IPS-15b (cell line): ENCODE measurements at regions not wholly inside any gene's neighbourhood (a gene's known extent, or its start where the extent isn't known, plus 50 kb on each side); places are given as distances from the start of the nearest gene placed in this dataset.
"Not testable (repeated sequence)": the region's sequence is repeated elsewhere in the genome, so short reads cannot be mapped to it uniquely, and the experiment has no call there.

Experiments
- H3K27me3 ChIP-seq: one replicate; pipeline ENCODE4 v1.6.1; 2013; ENCODE audit warnings: low read length; ENCODE audit not compliant: control insufficient read depth, insufficient read depth
- H3K36me3 ChIP-seq: one replicate; pipeline ENCODE4 v1.6.1; 2013; ENCODE audit warnings: low read length; ENCODE audit not compliant: control insufficient read depth, insufficient read depth
- H3K4me1 ChIP-seq: one replicate; pipeline ENCODE4 v1.6.1; 2013; ENCODE audit warnings: mild to moderate bottlenecking, low read length; ENCODE audit not compliant: control insufficient read depth, insufficient read depth
- H3K4me3 ChIP-seq: one replicate; pipeline ENCODE4 v1.5.1; 2013; ENCODE audit warnings: low read depth, low read length
- H3K9ac ChIP-seq: one replicate; pipeline ENCODE4 v1.6.1; 2013; ENCODE audit warnings: low read depth, mild to moderate bottlenecking, low read length
- H3K9me3 ChIP-seq: one replicate; pipeline ENCODE4 v1.6.1; 2013; ENCODE audit warnings: mild to moderate bottlenecking, low read length; ENCODE audit not compliant: control insufficient read depth, insufficient read depth

- Histone ChIP-seq H3K27me3 (no peaks in the 10 kb centered on the region), H3K4me3 (no peak overlapping the region)
Observed at GRCh38 chr4:156294577-156294976, 340.9 kb upstream of the CTSO start.

GRCh38 chr4:156293657-156294297 lies 340.1 kb upstream of the CTSO start:
- Histone ChIP-seq H3K27me3 (no peaks in the 10 kb centered on the region), H3K36me3 (no peaks in the 10 kb centered on the region), H3K9ac (no peak overlapping the region), H3K4me3 (no peak overlapping the region), H3K4me1 (no peaks in the 10 kb centered on the region), H3K9me3 (no peaks in the 10 kb centered on the region)

More at GRCh38 chr4:156294577-156294976, 340.9 kb upstream of the CTSO start:
- Histone ChIP-seq H3K9me3 (no peaks in the 10 kb centered on the region), H3K4me1 (no peaks in the 10 kb centered on the region), H3K9ac (no peak overlapping the region), H3K36me3 (no peaks in the 10 kb centered on the region)

- H3K4me1 ChIP-seq = no peaks in the 10 kb centered on the region
- H3K4me3 ChIP-seq = no peak overlapping the region
- no peaks in the 10 kb centered on the region for H3K9me3 ChIP-seq
- no peaks in the 10 kb centered on the region for H3K27me3 ChIP-seq
- no peaks in the 10 kb centered on the region for H3K36me3 ChIP-seq
- H3K9ac ChIP-seq = no peak overlapping the region
Observed at GRCh38 chr4:156291317-156291716, 337.7 kb upstream of the CTSO start.

GRCh38 chr4:156290811-156291210 lies 337.1 kb upstream of the CTSO start:
- Histone ChIP-seq H3K27me3 (no peaks in the 10 kb centered on the region), H3K9ac (no peak overlapping the region), H3K4me3 (peak overlapping the region; percentile 39), H3K9me3 (no peaks in the 10 kb centered on the region), H3K4me1 (no peaks in the 10 kb centered on the region), H3K36me3 (no peaks in the 10 kb centered on the region)

GRCh38 chr4:156290026-156290425 lies 336.4 kb upstream of the CTSO start:
- not testable (repeated sequence) for H3K9me3 ChIP-seq, H3K9ac ChIP-seq, H3K36me3 ChIP-seq, H3K4me1 ChIP-seq, H3K27me3 ChIP-seq
- peak overlapping the region; percentile 39 for H3K4me3 ChIP-seq

GRCh38 chr4:156280686-156281085 lies 327.0 kb upstream of the CTSO start:
- no peaks in the 10 kb centered on the region for H3K4me1 ChIP-seq
- H3K4me3 ChIP-seq = no peak overlapping the region
- no peaks in the 10 kb centered on the region for H3K27me3 ChIP-seq
- H3K9ac ChIP-seq = no peak overlapping the region
- H3K9me3 ChIP-seq = no peaks in the 10 kb centered on the region
- H3K36me3 ChIP-seq = no peaks in the 10 kb centered on the region

- Histone ChIP-seq H3K9ac (no peak overlapping the region), H3K4me3 (no peak overlapping the region), H3K4me1 (no peaks in the 10 kb centered on the region), H3K9me3 (no peaks in the 10 kb centered on the region), H3K27me3 (no peaks in the 10 kb centered on the region), H3K36me3 (no peaks in the 10 kb centered on the region)
Observed at GRCh38 chr4:156265407-156265806, 311.7 kb upstream of the CTSO start.

- no peaks in the 10 kb centered on the region for H3K9me3 ChIP-seq
- H3K27me3 ChIP-seq = no peaks in the 10 kb centered on the region
- no peak overlapping the region for H3K9ac ChIP-seq
- H3K4me1 ChIP-seq = no peaks in the 10 kb centered on the region
- H3K4me3 ChIP-seq = no peak overlapping the region
- H3K36me3 ChIP-seq = no peaks in the 10 kb centered on the region
Observed at GRCh38 chr4:156261230-156261629, 307.6 kb upstream of the CTSO start.

- Histone ChIP-seq H3K9ac (no peak overlapping the region), H3K9me3 (no peaks in the 10 kb centered on the region), H3K27me3 (no peaks in the 10 kb centered on the region), H3K4me1 (no peaks in the 10 kb centered on the region), H3K36me3 (no peaks in the 10 kb centered on the region), H3K4me3 (no peak overlapping the region)
Observed at GRCh38 chr4:156255230-156256007, 301.8 kb upstream of the CTSO start.

GRCh38 chr4:156252358-156252921 lies 298.8 kb upstream of the CTSO start:
- no peaks in the 10 kb centered on the region for H3K36me3 ChIP-seq
- H3K4me1 ChIP-seq = no peaks in the 10 kb centered on the region
- no peak overlapping the region for H3K9ac ChIP-seq
- no peak overlapping the region for H3K4me3 ChIP-seq
- no peaks in the 10 kb centered on the region for H3K27me3 ChIP-seq
- H3K9me3 ChIP-seq = no peaks in the 10 kb centered on the region

- Histone ChIP-seq H3K27me3 (no peaks in the 10 kb centered on the region), H3K9ac (no peak overlapping the region), H3K4me3 (no peak overlapping the region)
Observed at GRCh38 chr4:156251373-156252065, 297.9 kb upstream of the CTSO start.

More at GRCh38 chr4:156251373-156252065, 297.9 kb upstream of the CTSO start:
- no peaks in the 10 kb centered on the region for H3K9me3 ChIP-seq
- H3K36me3 ChIP-seq = no peaks in the 10 kb centered on the region
- no peaks in the 10 kb centered on the region for H3K4me1 ChIP-seq
